HEK293 (cell line): ENCODE measurements at regions not wholly inside any gene's neighbourhood (a gene's known extent, or its start where the extent isn't known, plus 50 kb on each side); places are given as distances from the start of the nearest gene placed in this dataset.

Experiments
- CTCF ChIA-PET: fragments of 350-600 bp; formaldehyde crosslinking; extraction: SDS; loops from one replicate; lab custom pipeline; 2021; ENCODE audit warnings: antibody characterized with exemption; lab: Yijun Ruan, JAX
- POLR2A ChIA-PET: fragments of 300-600 bp; formaldehyde crosslinking; extraction: SDS; loops from one replicate; lab custom pipeline; 2020; ENCODE audit warnings: antibody characterized with exemption, inconsistent platforms; lab: Yijun Ruan, JAX
- H3K27ac ChIP-seq: fragments of 200-500 bp; sonication (Bioruptor generic); 2 replicates; pipeline ENCODE4 v1.5.1; 2014; ENCODE audit warnings: low read depth, low read length, control low read depth, inconsistent platforms; ENCODE audit errors: extremely low read depth
- H3K36me3 ChIP-seq, 2 experiments: fragments of 200-500 bp in 1 of 2; sonication (Bioruptor generic) in 1 of 2; 1 replicate in 1 of 2; 2 replicates in 1 of 2; pipeline ENCODE4 v1.5.1; 2014 to 2017; ENCODE audit warnings: inconsistent platforms in 2 of 2, low read length in 2 of 2; ENCODE audit not compliant: control insufficient read depth in 2 of 2, insufficient read depth in 1 of 2
- H3K4me1 ChIP-seq: fragments of 200-500 bp; sonication (Bioruptor generic); 2 replicates; pipeline ENCODE4 v1.5.1; 2014; ENCODE audit warnings: mild to moderate bottlenecking, low read length, inconsistent platforms; ENCODE audit not compliant: control insufficient read depth, insufficient read depth
- H3K4me3 ChIP-seq: 2 replicates; pipeline ENCODE4 v1.5.1; 2011; ENCODE audit warnings: low read depth, mild to moderate bottlenecking, control low read depth, low read length, moderate library complexity
- H3K9me3 ChIP-seq: fragments of 200-500 bp; sonication (Bioruptor generic); 2 replicates; pipeline ENCODE4 v1.5.1; 2014; ENCODE audit warnings: low read depth, low read length, inconsistent platforms; ENCODE audit not compliant: control insufficient read depth, insufficient read depth
- GLIS2 ChIP-seq: fragments of 450-650 bp; formaldehyde crosslinking; IDR thresholded peaks from 2 replicates; pipeline ENCODE4 v1.5.1; 2016; ENCODE audit warnings: missing biosample characterization, missing genetic modification characterization
- HOXD13 ChIP-seq: sonication (generic); formaldehyde crosslinking; IDR thresholded peaks from 2 replicates; pipeline ENCODE4 v1.8.0; 2022; ENCODE audit warnings: missing genetic modification reagents, borderline replicate concordance
- PBX3 ChIP-seq: sonication (generic); formaldehyde crosslinking; IDR thresholded peaks from 2 replicates; pipeline ENCODE4 v1.8.1; 2022; ENCODE audit warnings: mild to moderate bottlenecking, moderate library complexity, missing genetic modification reagents
- SETDB1 ChIP-seq: IDR thresholded peaks from one replicate; pipeline ENCODE4 v1.6.1; 2017; ENCODE audit warnings: mild to moderate bottlenecking, low read length, moderate library complexity, mixed read lengths; ENCODE audit not compliant: insufficient read length
- TSHZ1 ChIP-seq: fragments of 450-650 bp; formaldehyde crosslinking; IDR thresholded peaks from 2 replicates; pipeline ENCODE4 v1.5.1; 2016; ENCODE audit warnings: missing biosample characterization, missing genetic modification characterization, borderline replicate concordance
- ZBTB10 ChIP-seq: fragments of 450-650 bp; formaldehyde crosslinking; IDR thresholded peaks from 2 replicates; pipeline ENCODE4 v1.5.1; 2016; ENCODE audit warnings: missing biosample characterization, missing genetic modification characterization
- ZBTB20 ChIP-seq: fragments of 450-650 bp; formaldehyde crosslinking; IDR thresholded peaks from 2 replicates; pipeline ENCODE4 v1.5.1; 2016; ENCODE audit warnings: missing biosample characterization, missing genetic modification characterization
- ZFP37 ChIP-seq: fragments of 450-650 bp; formaldehyde crosslinking; IDR thresholded peaks from 2 replicates; pipeline ENCODE4 v1.5.1; 2016; ENCODE audit warnings: missing biosample characterization, missing genetic modification characterization
- ZFP69B ChIP-seq: fragments of 450-650 bp; formaldehyde crosslinking; IDR thresholded peaks from 2 replicates; pipeline ENCODE4 v1.5.1; 2016; ENCODE audit warnings: missing biosample characterization, missing genetic modification characterization
- ZNF23 ChIP-seq: fragments of 450-650 bp; formaldehyde crosslinking; IDR thresholded peaks from 2 replicates; pipeline ENCODE4 v1.5.1; 2016; ENCODE audit warnings: missing biosample characterization, missing genetic modification characterization, borderline replicate concordance
- ZNF335 ChIP-seq: fragments of 450-650 bp; formaldehyde crosslinking; conservative IDR thresholded peaks from 2 replicates; pipeline ENCODE4 v1.5.1; 2016; ENCODE audit warnings: missing biosample characterization, missing genetic modification characterization
- ZNF341 ChIP-seq: fragments of 450-650 bp; formaldehyde crosslinking; IDR thresholded peaks from 2 replicates; pipeline ENCODE4; 2016; ENCODE audit warnings: low read depth, missing biosample characterization, missing genetic modification characterization
- ZNF488 ChIP-seq: fragments of 450-650 bp; formaldehyde crosslinking; IDR thresholded peaks from 2 replicates; pipeline ENCODE4 v1.5.1; 2016; ENCODE audit warnings: missing biosample characterization, missing genetic modification characterization
- ZNF530 ChIP-seq: fragments of 450-650 bp; formaldehyde crosslinking; IDR thresholded peaks from 2 replicates; pipeline ENCODE4 v1.5.1; 2016; ENCODE audit warnings: low read depth, missing biosample characterization, missing genetic modification characterization
- ZNF560 ChIP-seq: fragments of 450-650 bp; formaldehyde crosslinking; IDR thresholded peaks from 2 replicates; pipeline ENCODE4 v1.5.1; 2017; ENCODE audit warnings: missing biosample characterization, missing genetic modification characterization, borderline replicate concordance
- ZNF623 ChIP-seq: fragments of 450-650 bp; formaldehyde crosslinking; IDR thresholded peaks from 2 replicates; pipeline ENCODE4 v1.5.1; 2016; ENCODE audit warnings: missing biosample characterization, missing genetic modification characterization
- ZNF677 ChIP-seq: fragments of 450-650 bp; IDR thresholded peaks from 2 replicates; pipeline ENCODE4 v1.5.0; 2018; ENCODE audit warnings: missing biosample characterization, mild to moderate bottlenecking, missing genetic modification characterization, moderate library complexity
- TF ChIP-seq, protein P1 (sequence below): fragments of 450-650 bp; formaldehyde crosslinking; conservative IDR thresholded peaks from 2 replicates; pipeline ENCODE4 v1.5.1; 2016; ENCODE audit warnings: low read depth, missing biosample characterization, missing genetic modification characterization

DNA sequence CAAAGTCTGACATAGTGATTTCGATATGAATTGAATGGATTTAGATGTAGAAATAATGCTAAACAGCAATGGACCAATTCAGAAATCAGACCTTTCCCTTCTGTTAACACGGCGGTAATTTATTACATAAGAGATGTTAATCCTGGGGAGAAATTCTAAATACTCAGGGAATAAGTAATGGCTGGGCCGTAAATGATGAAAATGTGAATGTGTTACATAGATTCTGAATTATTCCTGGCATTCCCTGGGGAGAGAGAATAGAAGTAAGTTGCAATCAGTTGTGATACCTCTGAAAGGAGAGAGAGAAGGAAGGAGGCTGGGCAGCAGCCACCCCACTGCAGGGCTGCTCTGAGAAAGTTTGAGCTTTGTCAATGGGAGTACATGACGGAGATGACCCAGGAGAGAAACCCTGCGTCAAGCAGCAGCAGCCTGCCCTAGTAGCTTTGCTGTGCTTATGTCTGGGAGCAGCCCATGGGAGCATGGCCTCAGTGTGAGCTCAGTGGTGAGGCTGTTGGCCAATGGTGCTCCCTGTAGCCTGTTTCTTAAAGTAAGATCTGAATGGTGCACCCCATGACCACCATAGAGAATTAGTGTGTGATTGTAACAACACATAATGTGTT lies 420.1 kb downstream of the MTRR start (continued):
- TF ChIP-seq TSHZ1 (tag by site-specific recombination) (no peak), ZNF488 (no peak), HOXD13 (CRISPR knock-in tag) (no peak), ZNF335 (no peak), PBX3 (no peak), ZNF623 (no peak)

GRCh38 chr5:8289779-8290178 lies 420.8 kb downstream of the MTRR start:
- Histone ChIP-seq H3K4me1 (no peaks in the 10 kb centered on the region), H3K9me3 (no peaks in the 10 kb centered on the region), H3K27ac (no peak overlapping the region), H3K36me3 (no peaks in the 10 kb centered on the region), H3K4me3 (no peak overlapping the region)
- ChIA-PET POLR2A (no interaction called here), CTCF (no interaction called here)
- TF ChIP-seq ZFP37 = no peak

- ChIA-PET POLR2A (no interaction called here), CTCF (no interaction called here)
- TF ChIP-seq ZBTB20 (tag by site-specific recombination) (no peak), ZBTB10 (tag by site-specific recombination) (no peak), ZNF530 (tag by site-specific recombination) (no peak), ZNF560 (tag by site-specific recombination) (no peak), ZNF23 (tag by site-specific recombination) (no peak), GLIS2 (tag by site-specific recombination) (no peak), ZNF341 (no peak), ZFP69B (tag by site-specific recombination) (no peak), SETDB1 (no peak), ZNF677 (tag by site-specific recombination) (no peak)
- TF ChIP-seq, protein P1, sequence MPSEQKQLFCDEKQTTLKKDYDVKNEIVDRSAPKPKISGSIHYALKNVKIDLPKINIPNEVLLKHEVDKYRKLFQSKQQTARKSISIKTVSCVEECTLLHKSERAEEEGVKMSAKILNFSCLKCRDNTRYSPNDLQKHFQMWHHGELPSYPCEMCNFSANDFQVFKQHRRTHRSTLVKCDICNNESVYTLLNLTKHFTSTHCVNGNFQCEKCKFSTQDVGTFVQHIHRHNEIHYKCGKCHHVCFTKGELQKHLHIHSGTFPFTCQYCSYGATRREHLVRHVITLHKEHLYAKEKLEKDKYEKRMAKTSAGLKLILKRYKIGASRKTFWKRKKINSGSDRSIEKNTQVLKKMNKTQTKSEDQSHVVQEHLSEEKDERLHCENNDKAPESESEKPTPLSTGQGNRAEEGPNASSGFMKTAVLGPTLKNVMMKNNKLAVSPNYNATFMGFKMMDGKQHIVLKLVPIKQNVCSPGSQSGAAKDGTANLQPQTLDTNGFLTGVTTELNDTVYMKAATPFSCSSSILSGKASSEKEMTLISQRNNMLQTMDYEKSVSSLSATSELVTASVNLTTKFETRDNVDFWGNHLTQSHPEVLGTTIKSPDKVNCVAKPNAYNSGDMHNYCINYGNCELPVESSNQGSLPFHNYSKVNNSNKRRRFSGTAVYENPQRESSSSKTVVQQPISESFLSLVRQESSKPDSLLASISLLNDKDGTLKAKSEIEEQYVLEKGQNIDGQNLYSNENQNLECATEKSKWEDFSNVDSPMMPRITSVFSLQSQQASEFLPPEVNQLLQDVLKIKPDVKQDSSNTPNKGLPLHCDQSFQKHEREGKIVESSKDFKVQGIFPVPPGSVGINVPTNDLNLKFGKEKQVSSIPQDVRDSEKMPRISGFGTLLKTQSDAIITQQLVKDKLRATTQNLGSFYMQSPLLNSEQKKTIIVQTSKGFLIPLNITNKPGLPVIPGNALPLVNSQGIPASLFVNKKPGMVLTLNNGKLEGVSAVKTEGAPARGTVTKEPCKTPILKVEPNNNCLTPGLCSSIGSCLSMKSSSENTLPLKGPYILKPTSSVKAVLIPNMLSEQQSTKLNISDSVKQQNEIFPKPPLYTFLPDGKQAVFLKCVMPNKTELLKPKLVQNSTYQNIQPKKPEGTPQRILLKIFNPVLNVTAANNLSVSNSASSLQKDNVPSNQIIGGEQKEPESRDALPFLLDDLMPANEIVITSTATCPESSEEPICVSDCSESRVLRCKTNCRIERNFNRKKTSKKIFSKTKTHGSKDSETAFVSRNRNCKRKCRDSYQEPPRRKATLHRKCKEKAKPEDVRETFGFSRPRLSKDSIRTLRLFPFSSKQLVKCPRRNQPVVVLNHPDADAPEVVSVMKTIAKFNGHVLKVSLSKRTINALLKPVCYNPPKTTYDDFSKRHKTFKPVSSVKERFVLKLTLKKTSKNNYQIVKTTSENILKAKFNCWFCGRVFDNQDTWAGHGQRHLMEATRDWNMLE = no peak
- no peaks in the 10 kb centered on the region for H3K4me1 ChIP-seq
- H3K27ac ChIP-seq = no peak overlapping the region
- no peaks in the 10 kb centered on the region for H3K9me3 ChIP-seq
- H3K4me3 ChIP-seq = no peak overlapping the region
- H3K36me3 ChIP-seq = no peaks in the 10 kb centered on the region
These were observed 421.8 kb downstream of the MTRR start for GRCh38 chr5:8290721-8291120.
